Tibial nerve (tissue), 3 donors: ENCODE measurements at regions not wholly inside any gene's neighbourhood (a gene's known extent, or its start where the extent isn't known, plus 50 kb on each side); places are given as distances from the start of the nearest gene placed in this dataset.

ENCODE experiments used
- POLR2A ChIP-seq, 2 donors: fragments of 450-650 bp; IDR thresholded peaks; one replicate each; pipeline ENCODE4 v1.6.1; 2017; ENCODE audit warnings: antibody characterized with exemption in 2 of 2, mild to moderate bottlenecking in 2 of 2, moderate library complexity in 2 of 2
- TF ChIP-seq, protein P1 (sequence below), 5 experiments: fragments of 200-600 bp in 3 of 5; fragments of 450-650 bp in 2 of 5; sonication (generic) in 3 of 5; IDR thresholded peaks; one replicate each; pipeline ENCODE4 v1.5.1; 2016 to 2019; ENCODE audit warnings: antibody characterized with exemption in 5 of 5, mild to moderate bottlenecking in 3 of 5, moderate library complexity in 2 of 5

DNA sequence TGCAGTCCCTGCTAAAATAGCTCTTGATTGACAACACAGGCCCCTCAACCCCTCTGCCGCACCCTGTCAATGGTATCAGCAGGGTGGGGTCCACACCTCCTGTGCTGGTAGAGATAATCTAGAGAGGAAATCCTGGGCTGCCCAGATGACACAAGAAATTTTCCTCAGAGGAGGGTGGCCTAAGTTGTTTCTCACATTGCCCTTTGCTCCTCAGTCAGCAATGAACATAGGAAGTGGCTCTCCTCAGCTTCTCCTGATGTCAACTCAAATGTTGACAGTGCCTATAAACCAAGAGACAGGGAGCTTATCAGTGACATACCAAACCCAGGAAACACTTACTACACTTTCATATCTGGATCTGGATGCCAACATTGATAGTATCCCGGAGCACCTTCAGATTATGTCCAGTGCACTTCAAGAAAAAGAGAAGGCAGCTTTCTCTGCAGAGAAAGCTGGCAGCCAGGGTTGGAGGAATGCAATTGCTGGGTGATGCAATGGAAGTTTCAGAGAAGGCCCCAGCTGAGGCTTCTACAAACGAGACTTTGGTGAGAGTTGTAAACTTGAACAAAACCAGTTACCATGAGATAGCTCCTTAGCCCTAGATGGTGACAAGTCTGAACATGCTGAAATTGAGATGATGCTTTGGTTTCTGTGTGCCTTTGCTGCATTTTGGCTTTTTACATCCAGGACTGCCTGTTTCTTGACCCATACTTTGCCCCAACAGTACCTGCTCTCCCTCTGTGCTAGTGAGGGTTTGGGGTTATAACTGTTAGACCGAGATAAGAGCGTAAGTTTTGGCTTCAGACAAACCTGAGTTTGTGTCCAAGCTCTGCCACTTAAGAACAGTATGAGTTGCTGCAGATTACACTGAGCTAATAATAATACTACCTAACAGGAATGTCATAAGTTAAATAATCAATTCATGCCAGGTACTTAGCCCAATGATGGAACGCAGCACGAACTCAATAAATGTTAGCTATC is 183.5 kb downstream of the NUAK1 start:
- TF ChIP-seq, protein P1, sequence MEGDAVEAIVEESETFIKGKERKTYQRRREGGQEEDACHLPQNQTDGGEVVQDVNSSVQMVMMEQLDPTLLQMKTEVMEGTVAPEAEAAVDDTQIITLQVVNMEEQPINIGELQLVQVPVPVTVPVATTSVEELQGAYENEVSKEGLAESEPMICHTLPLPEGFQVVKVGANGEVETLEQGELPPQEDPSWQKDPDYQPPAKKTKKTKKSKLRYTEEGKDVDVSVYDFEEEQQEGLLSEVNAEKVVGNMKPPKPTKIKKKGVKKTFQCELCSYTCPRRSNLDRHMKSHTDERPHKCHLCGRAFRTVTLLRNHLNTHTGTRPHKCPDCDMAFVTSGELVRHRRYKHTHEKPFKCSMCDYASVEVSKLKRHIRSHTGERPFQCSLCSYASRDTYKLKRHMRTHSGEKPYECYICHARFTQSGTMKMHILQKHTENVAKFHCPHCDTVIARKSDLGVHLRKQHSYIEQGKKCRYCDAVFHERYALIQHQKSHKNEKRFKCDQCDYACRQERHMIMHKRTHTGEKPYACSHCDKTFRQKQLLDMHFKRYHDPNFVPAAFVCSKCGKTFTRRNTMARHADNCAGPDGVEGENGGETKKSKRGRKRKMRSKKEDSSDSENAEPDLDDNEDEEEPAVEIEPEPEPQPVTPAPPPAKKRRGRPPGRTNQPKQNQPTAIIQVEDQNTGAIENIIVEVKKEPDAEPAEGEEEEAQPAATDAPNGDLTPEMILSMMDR (IDR thresholded peaks at IDR 0.05): no peak
- no peak for TF ChIP-seq POLR2A (IDR thresholded peaks at IDR 0.05)
